Glutamatergic neuron (in vitro differentiated cells): ENCODE measurements at regions not wholly inside any gene's neighbourhood (a gene's known extent, or its start where the extent isn't known, plus 50 kb on each side); places are given as distances from the start of the nearest gene placed in this dataset.
"Not testable (repeated sequence)": the region's sequence is repeated elsewhere in the genome, so short reads cannot be mapped to it uniquely, and the experiment has no call there.

Experiments
- DNase-seq: peaks from one replicate; pipeline ENCODE4 v3.0.0; 2022
- H3K27ac Mint-ChIP-seq: one replicate; pipeline ENCODE4 v1.8.0; 2020; ENCODE audit warnings: mild to moderate bottlenecking, mixed read lengths, inconsistent platforms; ENCODE audit not compliant: unreplicated experiment
- H3K27me3 Mint-ChIP-seq: one replicate; pipeline ENCODE4 v1.8.0; 2020; ENCODE audit warnings: mild to moderate bottlenecking, moderate library complexity, mixed read lengths, inconsistent platforms; ENCODE audit not compliant: unreplicated experiment
- H3K36me3 Mint-ChIP-seq: one replicate; pipeline ENCODE4 v1.8.0; 2020; ENCODE audit warnings: mild to moderate bottlenecking, mixed read lengths, inconsistent platforms; ENCODE audit not compliant: unreplicated experiment
- H3K4me1 Mint-ChIP-seq: one replicate; pipeline ENCODE4 v1.8.0; 2020; ENCODE audit warnings: mild to moderate bottlenecking, low read depth, mixed read lengths, inconsistent platforms; ENCODE audit not compliant: unreplicated experiment
- H3K4me3 Mint-ChIP-seq: one replicate; pipeline ENCODE4 v1.8.0; 2020; ENCODE audit warnings: mild to moderate bottlenecking, mixed read lengths, inconsistent platforms; ENCODE audit not compliant: unreplicated experiment
- H3K9me3 Mint-ChIP-seq: one replicate; pipeline ENCODE4 v1.8.0; 2020; ENCODE audit warnings: mild to moderate bottlenecking, moderate library complexity, mixed read lengths, inconsistent platforms; ENCODE audit not compliant: unreplicated experiment
- CTCF ChIP-seq: fragments of 200-600 bp; sonication (generic); IDR thresholded peaks from one replicate; pipeline ENCODE4 v1.5.0; 2021; ENCODE audit not compliant: partially characterized antibody, unreplicated experiment

GRCh38 chr3:87495938-87496337 is 219.6 kb upstream of the POU1F1 start:
- Mint-ChIP-seq H3K27ac (no peak overlapping the region), H3K9me3 (no peaks in the 10 kb centered on the region), H3K4me3 (no peak overlapping the region), H3K4me1 (no peaks in the 10 kb centered on the region), H3K27me3 (no peaks in the 10 kb centered on the region), H3K36me3 (no peaks in the 10 kb centered on the region)
- TF ChIP-seq CTCF = no peak
- no peak for DNase-seq

- Mint-ChIP-seq H3K4me1 (no peaks in the 10 kb centered on the region), H3K27me3 (no peaks in the 10 kb centered on the region), H3K9me3 (no peaks in the 10 kb centered on the region), H3K36me3 (no peaks in the 10 kb centered on the region), H3K27ac (no peak overlapping the region), H3K4me3 (no peak overlapping the region)
- no peak for TF ChIP-seq CTCF
- no peak for DNase-seq
These were observed 217.9 kb upstream of the POU1F1 start for GRCh38 chr3:87494264-87494663.

GRCh38 chr3:87491843-87492242 is 215.5 kb upstream of the POU1F1 start:
- Mint-ChIP-seq H3K9me3 (no peaks in the 10 kb centered on the region), H3K4me3 (no peak overlapping the region), H3K36me3 (no peaks in the 10 kb centered on the region), H3K27ac (no peak overlapping the region), H3K27me3 (no peaks in the 10 kb centered on the region), H3K4me1 (no peaks in the 10 kb centered on the region)
- no peak for TF ChIP-seq CTCF
- DNase-seq = no peak

GRCh38 chr3:87489892-87490291 is 213.5 kb upstream of the POU1F1 start:
- Mint-ChIP-seq H3K36me3 (no peaks in the 10 kb centered on the region), H3K4me3 (no peak overlapping the region), H3K27ac (no peak overlapping the region), H3K4me1 (no peaks in the 10 kb centered on the region), H3K27me3 (no peaks in the 10 kb centered on the region), H3K9me3 (no peaks in the 10 kb centered on the region)
- no peak for DNase-seq
- TF ChIP-seq CTCF = no peak

GRCh38 chr3:87488765-87489164 is 212.4 kb upstream of the POU1F1 start:
- Mint-ChIP-seq H3K4me1 (no peaks in the 10 kb centered on the region), H3K27ac (no peak overlapping the region), H3K27me3 (no peaks in the 10 kb centered on the region), H3K36me3 (no peaks in the 10 kb centered on the region), H3K4me3 (no peak overlapping the region), H3K9me3 (no peaks in the 10 kb centered on the region)
- TF ChIP-seq CTCF = no peak
- DNase-seq = no peak

GRCh38 chr3:87486635-87487034 is 210.3 kb upstream of the POU1F1 start:
- not testable (repeated sequence) for H3K9me3 Mint-ChIP-seq, DNase-seq, H3K4me3 Mint-ChIP-seq, H3K27ac Mint-ChIP-seq, H3K27me3 Mint-ChIP-seq, H3K36me3 Mint-ChIP-seq, H3K4me1 Mint-ChIP-seq
